ENCODE measurements at regions not wholly inside any gene's neighbourhood (a gene's known extent, or its start where the extent isn't known, plus 50 kb on each side); places are given as distances from the start of the nearest gene placed in this dataset.

DNA sequence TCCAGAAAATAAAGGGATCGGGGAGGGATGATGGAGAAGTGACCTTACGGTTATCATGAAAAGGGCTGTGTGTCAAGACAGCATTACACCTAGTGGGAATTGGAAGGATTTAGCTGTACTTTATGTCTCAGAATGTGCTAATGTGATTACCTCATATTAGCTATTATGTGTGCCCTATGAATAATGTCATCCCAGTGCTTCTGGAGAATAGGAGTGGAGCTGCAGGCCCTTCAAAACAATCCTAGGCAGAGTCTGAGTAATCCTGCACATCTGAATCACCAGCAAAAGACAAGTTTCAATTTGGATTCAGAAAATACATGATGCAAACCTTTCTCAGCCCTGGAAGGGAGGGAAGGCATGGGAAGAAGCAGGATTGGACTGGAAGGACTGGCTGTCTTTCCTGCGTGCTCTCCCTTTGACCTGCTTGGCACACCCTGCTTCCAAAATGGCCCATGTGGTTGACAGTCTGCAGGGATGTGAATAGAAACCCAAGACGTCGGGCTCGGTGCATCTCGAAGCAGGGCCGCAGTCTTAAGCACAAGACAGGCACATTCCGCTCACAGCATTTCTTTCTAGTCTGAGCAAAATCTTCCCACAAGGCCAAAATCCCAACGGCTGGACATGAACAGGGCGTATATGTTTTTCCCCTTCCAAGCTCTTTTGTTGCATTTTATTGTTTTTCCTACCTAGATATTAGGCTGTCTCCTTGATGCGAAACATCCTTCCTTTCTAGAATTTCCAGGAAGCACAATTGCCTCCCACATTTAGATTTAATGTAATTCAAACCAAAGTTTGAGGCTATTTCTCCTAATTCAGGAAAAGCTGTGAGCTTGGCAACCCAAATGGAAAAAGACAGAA, 54.3 kb upstream of the TARBP1 start:
- TF ChIP-seq, protein P1, sequence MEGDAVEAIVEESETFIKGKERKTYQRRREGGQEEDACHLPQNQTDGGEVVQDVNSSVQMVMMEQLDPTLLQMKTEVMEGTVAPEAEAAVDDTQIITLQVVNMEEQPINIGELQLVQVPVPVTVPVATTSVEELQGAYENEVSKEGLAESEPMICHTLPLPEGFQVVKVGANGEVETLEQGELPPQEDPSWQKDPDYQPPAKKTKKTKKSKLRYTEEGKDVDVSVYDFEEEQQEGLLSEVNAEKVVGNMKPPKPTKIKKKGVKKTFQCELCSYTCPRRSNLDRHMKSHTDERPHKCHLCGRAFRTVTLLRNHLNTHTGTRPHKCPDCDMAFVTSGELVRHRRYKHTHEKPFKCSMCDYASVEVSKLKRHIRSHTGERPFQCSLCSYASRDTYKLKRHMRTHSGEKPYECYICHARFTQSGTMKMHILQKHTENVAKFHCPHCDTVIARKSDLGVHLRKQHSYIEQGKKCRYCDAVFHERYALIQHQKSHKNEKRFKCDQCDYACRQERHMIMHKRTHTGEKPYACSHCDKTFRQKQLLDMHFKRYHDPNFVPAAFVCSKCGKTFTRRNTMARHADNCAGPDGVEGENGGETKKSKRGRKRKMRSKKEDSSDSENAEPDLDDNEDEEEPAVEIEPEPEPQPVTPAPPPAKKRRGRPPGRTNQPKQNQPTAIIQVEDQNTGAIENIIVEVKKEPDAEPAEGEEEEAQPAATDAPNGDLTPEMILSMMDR (conservative IDR thresholded peaks at IDR 0.05 in 1 of 2, IDR thresholded peaks at IDR 0.05 in 1 of 2; ENCODE audit: low read depth in 1 of 2, low read length in 2 of 2): no peak
- Histone ChIP-seq H3K36me3 (ENCODE audit: control insufficient read depth, insufficient read depth, low read length) (no peaks in the 10 kb centered on the region), H3K27ac (ENCODE audit: insufficient read depth, low read length) (peak overlapping the region; percentile 88), H3K9me3 (ENCODE audit: control insufficient read depth, insufficient read depth, low read depth, low read length) (no peaks in the 10 kb centered on the region), H4K20me1 (ENCODE audit: control insufficient read depth, extremely low read depth, insufficient read depth, low read length) (no peaks in the 10 kb centered on the region), H3K79me2 (ENCODE audit: control insufficient read depth, insufficient read depth, low read length) (no peaks in the 10 kb centered on the region), H3K4me3 (replicated peaks in 1 of 4; ENCODE audit: control extremely low read depth in 1 of 4, insufficient read depth in 1 of 4, low read depth in 3 of 4, low read length in 4 of 4) (no peak overlapping the region), H3K4me1 (ENCODE audit: control insufficient read depth, extremely low read depth, insufficient read depth, low read length) (peaks cover 40% of the 10 kb centered on the region), H3K9ac (ENCODE audit: insufficient read depth, low read length) (no peak overlapping the region), H3K27me3 (ENCODE audit: control insufficient read depth, insufficient read depth, low read length) (no peaks in the 10 kb centered on the region), H3K4me2 (ENCODE audit: extremely low read depth, insufficient read depth, low read length) (peak overlapping the region; percentile 13), H2AFZ (ENCODE audit: low read length) (no peak overlapping the region)
- peak; percentile 98 for DNase-seq (ENCODE audit: low read depth in 2 of 2)

- no peaks in the 10 kb centered on the region for H3K79me2 ChIP-seq (ENCODE audit: control insufficient read depth, insufficient read depth, low read length)
- H3K4me3 ChIP-seq (replicated peaks in 1 of 4; ENCODE audit: control extremely low read depth in 1 of 4, insufficient read depth in 1 of 4, low read depth in 3 of 4, low read length in 4 of 4): no peak overlapping the region
- H3K9ac ChIP-seq (ENCODE audit: insufficient read depth, low read length): no peak overlapping the region
- H4K20me1 ChIP-seq (ENCODE audit: control insufficient read depth, extremely low read depth, insufficient read depth, low read length): no peaks in the 10 kb centered on the region
- no peaks in the 10 kb centered on the region for H3K36me3 ChIP-seq (ENCODE audit: control insufficient read depth, insufficient read depth, low read length)
- peak in 1 of 2 donors; percentile 73 for DNase-seq (ENCODE audit: low read depth in 2 of 2)
- H3K4me1 ChIP-seq (ENCODE audit: control insufficient read depth, extremely low read depth, insufficient read depth, low read length): peaks cover 40% of the 10 kb centered on the region
- no peak overlapping the region for H3K4me2 ChIP-seq (ENCODE audit: extremely low read depth, insufficient read depth, low read length)
- TF ChIP-seq EZH2 (IDR thresholded peaks at IDR 0.05; ENCODE audit: low read length, missing control alignments): no peak
- TF ChIP-seq, protein P1 (conservative IDR thresholded peaks at IDR 0.05 in 1 of 2, IDR thresholded peaks at IDR 0.05 in 1 of 2; ENCODE audit: low read depth in 1 of 2, low read length in 2 of 2): no peak
- no peaks in the 10 kb centered on the region for H3K9me3 ChIP-seq (ENCODE audit: control insufficient read depth, insufficient read depth, low read depth, low read length)
- H3K27ac ChIP-seq (ENCODE audit: insufficient read depth, low read length): peak overlapping the region; percentile 88
- H2AFZ ChIP-seq (ENCODE audit: low read length): no peak overlapping the region
- H3K27me3 ChIP-seq (ENCODE audit: control insufficient read depth, insufficient read depth, low read length): no peaks in the 10 kb centered on the region
Observed at GRCh38 chr1:234532503-234532922, 53.5 kb upstream of the TARBP1 start.

DNA sequence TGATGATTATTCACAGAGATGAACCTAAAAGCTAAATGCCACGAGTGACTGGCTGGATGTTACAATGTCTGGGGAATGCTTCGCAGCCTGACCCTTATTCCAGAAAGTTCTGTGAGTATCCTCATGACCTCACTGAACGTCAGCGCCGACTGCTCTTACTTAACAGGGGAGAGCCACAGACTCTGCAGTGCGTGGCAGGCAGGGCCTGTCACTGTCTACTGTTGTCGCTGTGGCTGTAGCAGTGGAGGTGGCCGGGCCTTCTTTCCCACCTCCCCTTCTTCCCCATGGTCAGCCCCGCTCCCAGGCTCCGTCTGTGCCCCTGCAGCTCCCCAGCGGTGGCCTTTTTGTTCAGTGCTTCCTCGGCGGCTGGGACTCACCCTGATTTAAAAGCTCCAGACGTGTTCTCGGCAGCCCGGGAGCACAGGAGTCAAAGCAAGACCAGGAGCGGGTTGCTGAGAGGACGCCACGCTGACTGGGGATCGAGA, 52.2 kb upstream of the TARBP1 start:
- Histone ChIP-seq H3K27me3 (ENCODE audit: control insufficient read depth, insufficient read depth, low read length) (no peaks in the 10 kb centered on the region), H3K9me3 (ENCODE audit: control insufficient read depth, insufficient read depth, low read depth, low read length) (no peaks in the 10 kb centered on the region), H3K9ac (ENCODE audit: insufficient read depth, low read length) (peak overlapping the region; percentile 74), H3K79me2 (ENCODE audit: control insufficient read depth, insufficient read depth, low read length) (no peaks in the 10 kb centered on the region), H3K4me3 (replicated peaks in 1 of 4; ENCODE audit: control extremely low read depth in 1 of 4, insufficient read depth in 1 of 4, low read depth in 3 of 4, low read length in 4 of 4) (peak overlapping the region in 1 of 4 experiments; percentile 39), H4K20me1 (ENCODE audit: control insufficient read depth, extremely low read depth, insufficient read depth, low read length) (no peaks in the 10 kb centered on the region), H3K27ac (ENCODE audit: insufficient read depth, low read length) (peak overlapping the region; percentile 83), H3K4me2 (ENCODE audit: extremely low read depth, insufficient read depth, low read length) (peak overlapping the region; percentile 64), H3K4me1 (ENCODE audit: control insufficient read depth, extremely low read depth, insufficient read depth, low read length) (peaks cover 35% of the 10 kb centered on the region), H2AFZ (ENCODE audit: low read length) (peak overlapping the region; percentile 41), H3K36me3 (ENCODE audit: control insufficient read depth, insufficient read depth, low read length) (no peaks in the 10 kb centered on the region)
- peak; percentile 80 to 81 for DNase-seq (ENCODE audit: low read depth in 2 of 2)
- TF ChIP-seq EZH2 (IDR thresholded peaks at IDR 0.05; ENCODE audit: low read length, missing control alignments): no peak
- TF ChIP-seq, protein P1 (conservative IDR thresholded peaks at IDR 0.05 in 1 of 2, IDR thresholded peaks at IDR 0.05 in 1 of 2; ENCODE audit: low read depth in 1 of 2, low read length in 2 of 2): no peak

Measured in fibroblast of lung (primary cell).